Fibroblast of skin of left quadriceps (primary cell): ENCODE measurements at regions not wholly inside any gene's neighbourhood (a gene's known extent, or its start where the extent isn't known, plus 50 kb on each side); places are given as distances from the start of the nearest gene placed in this dataset.
A peak's percentile ranks its signal among the peaks of the same experiment; 100 is the strongest.
"Not testable (repeated sequence)": the region's sequence is repeated elsewhere in the genome, so short reads cannot be mapped to it uniquely, and the experiment has no call there.

ENCODE experiments used
- DNase-seq, 2 experiments: peaks; one replicate each; pipeline ENCODE4 v3.0.0-alpha.2; 2013; ENCODE audit warnings: low read depth in 2 of 2

DNA sequence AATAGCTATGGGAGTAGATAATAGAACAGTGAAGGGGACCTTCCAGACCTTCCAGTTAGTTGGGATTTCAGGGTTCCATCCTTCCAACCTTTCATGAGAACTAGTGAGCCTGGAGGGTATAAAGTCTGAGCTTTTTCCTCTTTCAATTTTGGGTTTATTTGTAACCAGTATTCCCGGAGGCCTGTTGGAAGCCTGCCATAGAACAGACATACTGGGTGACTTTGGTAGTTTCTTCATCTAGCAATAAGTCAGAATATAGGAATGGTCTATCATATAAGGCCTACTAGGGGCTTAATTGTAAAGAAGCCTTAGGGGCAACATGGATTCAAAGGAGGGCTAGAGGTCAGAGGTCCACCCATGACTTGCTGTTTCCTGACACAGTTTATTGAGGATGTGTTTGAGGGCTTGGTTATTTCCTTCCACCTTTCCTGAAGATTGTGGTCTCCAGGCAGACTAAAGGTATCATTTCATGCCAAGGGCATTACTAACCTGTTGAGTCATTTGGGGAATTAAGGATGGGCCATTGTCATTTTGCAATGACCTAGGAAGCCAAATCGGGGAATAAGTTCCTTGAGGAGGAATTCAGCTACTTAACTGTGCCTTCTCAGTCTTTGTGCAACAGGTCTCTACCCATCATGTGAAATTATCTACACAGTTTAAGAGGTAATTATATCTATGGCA is 410.3 kb downstream of the SLC6A15 start:
- DNase-seq, result no peak

GRCh38 chr12:84497819-84498218 is 414.8 kb downstream of the SLC6A15 start:
- DNase-seq, result peak; percentile 8 to 20

GRCh38 chr12:84495711-84496110 is 416.9 kb downstream of the SLC6A15 start:
- DNase-seq, result no peak

- no peak for DNase-seq
Observed at GRCh38 chr12:84492351-84492883, 420.2 kb downstream of the SLC6A15 start.

GRCh38 chr12:84484798-84485197 is 427.8 kb downstream of the SLC6A15 start:
- DNase-seq, result no peak

GRCh38 chr12:84480803-84481202 is 431.8 kb downstream of the SLC6A15 start:
- no peak for DNase-seq

DNA sequence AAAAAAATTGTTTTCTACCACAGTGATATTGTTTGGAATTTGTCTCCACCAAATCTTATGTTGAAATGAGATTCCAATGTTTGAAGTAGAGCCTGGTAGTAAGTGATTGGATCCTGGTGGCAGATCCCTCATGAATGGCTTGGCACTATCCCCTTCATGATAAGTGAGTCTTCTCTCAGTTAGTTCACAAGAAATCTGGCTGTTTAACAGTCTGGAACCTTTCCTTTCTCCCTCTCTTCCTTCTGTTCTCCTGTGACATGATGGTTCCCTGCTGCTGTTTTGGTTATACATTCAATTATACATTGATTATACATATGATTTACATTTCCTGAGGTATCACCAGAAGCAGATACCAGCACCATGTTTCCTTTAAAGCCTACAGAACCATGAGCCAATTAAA is 442.2 kb downstream of the SLC6A15 start:
- no peak for DNase-seq

DNA sequence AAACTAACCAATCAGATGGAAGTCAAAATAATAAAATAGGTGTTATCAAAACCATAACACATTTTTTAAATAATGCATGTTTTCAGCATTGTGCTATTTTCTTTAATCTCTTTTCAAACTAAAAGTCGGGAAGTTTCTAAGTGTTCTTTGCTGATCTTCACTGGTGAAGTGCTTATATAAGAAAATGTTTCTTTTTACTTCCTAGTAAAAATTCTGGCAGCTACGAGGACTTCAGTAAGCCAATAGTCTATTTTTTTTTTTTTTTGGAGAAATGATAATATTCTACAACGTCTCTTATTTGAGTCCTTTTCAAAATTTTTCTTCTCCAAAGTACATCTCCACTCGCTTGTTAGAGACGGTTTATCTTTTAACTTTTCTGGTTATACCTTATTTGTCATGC is 448.0 kb downstream of the SLC6A15 start:
- DNase-seq, result no peak

- peak; percentile 81 to 83 for DNase-seq
Observed at GRCh38 chr12:84463741-84464495, 448.7 kb downstream of the SLC6A15 start.

- DNase-seq, result peak in 1 of 2 experiments; percentile 8
Observed at GRCh38 chr12:84455598-84455997, 457.0 kb downstream of the SLC6A15 start.

- DNase-seq, result not testable (repeated sequence)
Observed at GRCh38 chr12:84446478-84446877, 466.1 kb downstream of the SLC6A15 start.

- DNase-seq, result no peak
Observed at GRCh38 chr12:84436134-84436533, 476.5 kb downstream of the SLC6A15 start.

GRCh38 chr12:84435682-84436081 is 476.9 kb downstream of the SLC6A15 start:
- DNase-seq, result no peak

- DNase-seq, result no peak
Observed at GRCh38 chr12:84422340-84422739, 490.3 kb downstream of the SLC6A15 start.

GRCh38 chr12:84421103-84421502 is 491.5 kb downstream of the SLC6A15 start:
- no peak for DNase-seq

DNA sequence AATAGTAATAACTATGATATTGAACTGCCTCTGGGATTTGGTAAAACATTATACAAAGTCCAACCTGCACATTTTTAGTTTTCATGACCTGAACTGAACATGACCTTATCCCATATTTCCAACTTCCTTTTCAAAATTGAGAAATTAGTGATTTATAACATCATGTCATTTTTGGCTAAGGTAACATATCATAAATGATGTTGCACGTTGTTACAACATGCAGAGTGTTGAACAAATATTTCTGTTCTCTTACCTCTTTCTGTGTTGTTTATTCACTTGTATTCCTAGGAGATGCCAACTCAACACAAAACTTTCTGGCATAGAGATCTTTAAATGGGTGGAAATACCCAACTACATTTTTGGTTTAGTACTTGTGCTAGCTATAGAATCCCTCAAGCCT is 496.0 kb downstream of the SLC6A15 start:
- no peak for DNase-seq

- DNase-seq, result no peak
Observed at GRCh38 chr12:84415946-84416345, 496.7 kb downstream of the SLC6A15 start.

- DNase-seq, result no peak
Observed at GRCh38 chr12:84413656-84414055, 498.9 kb downstream of the SLC6A15 start.

- DNase-seq, result peak; percentile 29 to 46
Observed at GRCh38 chr12:84412226-84412625, 500.4 kb downstream of the SLC6A15 start.

DNA sequence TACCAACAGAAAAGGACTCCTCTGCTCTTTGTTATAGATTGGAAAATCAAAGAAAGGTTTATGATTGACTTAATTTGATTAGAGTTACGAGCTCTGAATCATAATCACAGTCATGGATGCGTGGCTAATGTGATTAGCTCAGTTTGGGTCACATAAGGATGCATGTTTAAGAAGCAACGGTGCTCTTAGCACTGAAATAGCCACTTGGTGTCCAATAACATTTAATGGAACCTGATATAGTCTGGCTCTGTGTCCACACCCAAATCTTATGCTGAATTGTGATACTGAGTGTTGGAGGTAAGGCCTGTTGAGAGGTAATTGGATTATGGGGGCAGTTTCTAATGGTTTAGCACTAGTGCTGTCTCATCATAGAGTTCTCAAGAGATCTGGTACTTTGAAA is 501.6 kb downstream of the SLC6A15 start:
- DNase-seq, result no peak

- DNase-seq, result no peak
Observed at GRCh38 chr12:84408936-84409335, 503.7 kb downstream of the SLC6A15 start.

DNA sequence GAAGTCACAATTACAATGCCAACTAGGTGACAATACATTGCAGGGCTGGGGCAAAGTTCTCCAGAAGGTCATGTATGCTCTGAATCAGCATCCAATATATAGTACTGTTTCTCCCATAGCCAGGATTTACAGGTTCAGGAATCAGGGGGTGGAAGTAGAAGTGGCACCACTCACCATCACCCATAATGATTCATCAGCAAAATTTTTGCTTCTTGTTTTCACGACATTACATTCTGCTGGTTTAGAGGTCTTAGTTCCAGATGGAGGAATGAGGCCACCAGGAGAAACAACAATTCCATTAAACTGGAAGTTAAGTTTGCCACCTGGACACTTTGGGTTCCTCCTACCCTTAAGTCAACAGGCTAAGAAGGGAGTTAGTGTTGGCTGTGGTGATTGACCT is 505.9 kb downstream of the SLC6A15 start:
- DNase-seq, result not testable (repeated sequence)

- no peak for DNase-seq
Observed at GRCh38 chr12:84397846-84398245, 514.8 kb downstream of the SLC6A15 start.
